T-cell (primary cell): ENCODE measurements at regions not wholly inside any gene's neighbourhood (a gene's known extent, or its start where the extent isn't known, plus 50 kb on each side); places are given as distances from the start of the nearest gene placed in this dataset.

Experiments used
- ATAC-seq, 4 experiments: fragments of 200-7000 bp in 3 of 4; fragments of 150-1000 bp in 1 of 4; cut with Tn5 transposase; replicated peaks in 1 of 4; 1 replicate in 3 of 4; 2 replicates in 1 of 4; pipeline ENCODE4 v1.10.0; 2021; ENCODE audit warnings: moderate library complexity in 3 of 4, mild to moderate bottlenecking in 2 of 4, moderate number of reproducible peaks in 1 of 4
- CTCF ChIA-PET, 2 donors: fragments of 300-600 bp; sonication (Branson Sonifier 250); formaldehyde crosslinking; loops; one replicate each; lab custom pipeline; 2022; ENCODE audit warnings: antibody characterized with exemption in 2 of 2; lab: Charles Lee
- POLR2A ChIA-PET, 2 donors: fragments of 300-600 bp; sonication (Branson Sonifier 250); formaldehyde crosslinking; loops; one replicate each; lab custom pipeline; 2022; ENCODE audit warnings: antibody characterized with exemption in 2 of 2; lab: Charles Lee
- DNase-seq, 35 experiments: peaks; one replicate each; pipeline versions ENCODE4 v3.0.0 to v3.0.0-alpha.2; 2013 to 2023
- H3K27ac ChIP-seq: one replicate; pipeline ENCODE4 v1.5.1; 2013; ENCODE audit warnings: low read length
- H3K27me3 ChIP-seq, 2 experiments: replicated peaks in 1 of 2; 1 replicate in 1 of 2; 2 replicates in 1 of 2; pipeline versions ENCODE4 v1.6.1 to v1.7.0; 2013; ENCODE audit warnings: low read length in 1 of 2, mixed read lengths in 1 of 2; ENCODE audit not compliant: control insufficient read depth in 2 of 2, insufficient read depth in 2 of 2; ENCODE audit errors: extremely low read depth in 1 of 2
- H3K36me3 ChIP-seq, 2 donors: 1 replicate in 1 of 2; 2 replicates in 1 of 2; pipeline versions ENCODE4 v1.6.1 to v1.7.0; 2013; ENCODE audit warnings: low read length in 1 of 2; ENCODE audit not compliant: control insufficient read depth in 2 of 2, insufficient read depth in 1 of 2; ENCODE audit errors: extremely low read depth in 1 of 2
- H3K4me1 ChIP-seq, 2 experiments: 1 replicate in 1 of 2; 2 replicates in 1 of 2; pipeline versions ENCODE4 v1.6.1 to v1.7.0; 2013; ENCODE audit warnings: low read length in 2 of 2, mixed read lengths in 1 of 2; ENCODE audit not compliant: insufficient read depth in 2 of 2, control insufficient read depth in 1 of 2; ENCODE audit errors: extremely low read depth in 1 of 2
- H3K4me3 ChIP-seq, 2 donors: 1 replicate in 1 of 2; 2 replicates in 1 of 2; pipeline versions ENCODE4 v1.5.1 to v1.7.0; 2013; ENCODE audit warnings: mild to moderate bottlenecking in 2 of 2, low read length in 1 of 2, moderate library complexity in 1 of 2; ENCODE audit not compliant: control insufficient read depth in 1 of 2; ENCODE audit errors: extremely low read depth in 1 of 2
- H3K9me3 ChIP-seq: 2 replicates; pipeline ENCODE4 v1.7.0; 2013
- H3K27ac Mint-ChIP-seq, 2 donors: one replicate each; pipeline ENCODE4 v1.8.0; 2020 to 2021; ENCODE audit warnings: mild to moderate bottlenecking in 2 of 2, mixed read lengths in 2 of 2
- H3K27me3 Mint-ChIP-seq, 2 donors: one replicate each; pipeline ENCODE4 v1.8.0; 2021 to 2022; ENCODE audit warnings: mixed read lengths in 2 of 2
- H3K36me3 Mint-ChIP-seq: one replicate; pipeline ENCODE4 v1.8.0; 2021; ENCODE audit warnings: mixed read lengths
- H3K4me1 Mint-ChIP-seq, 3 donors: one replicate each; pipeline ENCODE4 v1.8.0; 2020 to 2022; ENCODE audit warnings: mixed read lengths in 3 of 3, mild to moderate bottlenecking in 1 of 3
- H3K4me3 Mint-ChIP-seq, 3 donors: one replicate each; pipeline ENCODE4 v1.8.0; 2020 to 2022; ENCODE audit warnings: mild to moderate bottlenecking in 3 of 3, mixed read lengths in 3 of 3, moderate library complexity in 3 of 3
- H3K9me3 Mint-ChIP-seq, 3 donors: one replicate each; pipeline ENCODE4 v1.8.0; 2020 to 2022; ENCODE audit warnings: mixed read lengths in 3 of 3
- WGBS: methylation state at CpG from one replicate; pipeline ENCODE4 v1.1.5; 2013; ENCODE audit warnings: missing lambda C conversion rate; ENCODE audit not compliant: insufficient coverage; 5-methylcytosine and 5-hydroxymethylcytosine counted together

DNA sequence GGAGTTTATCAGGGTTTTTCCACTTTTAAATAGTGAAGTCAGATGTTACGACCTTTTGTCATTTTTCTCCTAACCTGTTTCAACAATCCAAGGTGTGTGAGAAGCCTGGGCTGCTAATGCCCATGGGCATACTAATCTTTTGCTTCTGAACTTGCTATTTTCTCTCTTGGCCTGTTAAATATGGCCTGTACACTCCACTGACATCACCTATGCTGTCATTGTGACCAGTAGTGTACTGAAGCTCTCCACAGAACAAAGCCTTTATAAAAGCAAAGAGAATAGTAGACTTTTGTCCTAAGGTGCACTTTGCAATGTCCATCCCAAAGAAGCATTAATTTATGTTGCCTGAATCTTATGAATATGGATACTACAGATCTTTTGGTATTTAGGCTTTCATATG, 1490.5 kb downstream of the STIM2 start:
- POLR2A ChIA-PET: no interaction called here
- ATAC-seq: no peak
- no CpG with 5 or more reads among the region's 1 CpG for WGBS

DNA sequence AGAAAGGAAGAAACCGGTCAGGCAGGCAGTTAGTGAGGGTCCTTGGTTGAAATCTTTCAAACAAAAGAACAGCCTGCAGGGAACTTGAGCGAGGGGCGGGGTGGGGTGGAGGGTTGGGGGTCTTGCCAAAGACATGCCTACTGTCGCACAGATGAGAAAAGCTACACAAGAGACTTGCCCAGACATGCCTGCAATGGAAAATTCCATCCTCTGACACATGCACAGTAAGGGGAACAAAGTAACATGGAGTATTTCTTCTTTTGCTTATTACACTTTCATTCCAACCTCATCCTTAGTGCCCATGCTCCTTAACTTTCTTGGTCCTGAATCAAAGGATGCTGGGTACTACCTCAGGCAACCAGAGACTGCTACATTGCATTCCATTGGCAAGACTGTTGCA, 1491.2 kb downstream of the STIM2 start:
- no peaks in the 10 kb centered on the region for H3K4me1 Mint-ChIP-seq
- Histone ChIP-seq H3K9me3 (no peaks in the 10 kb centered on the region), H3K36me3 (no peaks in the 10 kb centered on the region), H3K4me1 (no peaks in the 10 kb centered on the region), H3K27me3 (no peaks in the 10 kb centered on the region), H3K4me3 (no peak overlapping the region), H3K27ac (no peak overlapping the region)
- ChIA-PET CTCF (no interaction called here), POLR2A (no interaction called here)
- H3K4me3 Mint-ChIP-seq: no peak overlapping the region
- ATAC-seq: no peak
- no peaks in the 10 kb centered on the region for H3K36me3 Mint-ChIP-seq
- H3K9me3 Mint-ChIP-seq: peaks cover 2 to 18% (median 11%) of the 10 kb centered on the region in 3 donors
- H3K27ac Mint-ChIP-seq: no peak overlapping the region
- WGBS: 100% methylated on average over 1 of the region's 4 CpGs
- H3K27me3 Mint-ChIP-seq: no peaks in the 10 kb centered on the region
- DNase-seq: no peak

More for the DNA sequence above, 1490.5 kb downstream of the STIM2 start:
- no peak for DNase-seq
- Histone ChIP-seq H3K36me3 (no peaks in the 10 kb centered on the region), H3K4me1 (no peaks in the 10 kb centered on the region), H3K27me3 (no peaks in the 10 kb centered on the region), H3K27ac (no peak overlapping the region), H3K4me3 (no peak overlapping the region), H3K9me3 (no peaks in the 10 kb centered on the region)
- no peak overlapping the region for H3K4me3 Mint-ChIP-seq
- no peaks in the 10 kb centered on the region for H3K36me3 Mint-ChIP-seq
- no peak overlapping the region for H3K27ac Mint-ChIP-seq
- no peaks in the 10 kb centered on the region for H3K27me3 Mint-ChIP-seq
- CTCF ChIA-PET: no interaction called here
- no peaks in the 10 kb centered on the region for H3K4me1 Mint-ChIP-seq
- peaks cover 0 to 18% (median 11%) of the 10 kb centered on the region in 3 donors for H3K9me3 Mint-ChIP-seq

DNA sequence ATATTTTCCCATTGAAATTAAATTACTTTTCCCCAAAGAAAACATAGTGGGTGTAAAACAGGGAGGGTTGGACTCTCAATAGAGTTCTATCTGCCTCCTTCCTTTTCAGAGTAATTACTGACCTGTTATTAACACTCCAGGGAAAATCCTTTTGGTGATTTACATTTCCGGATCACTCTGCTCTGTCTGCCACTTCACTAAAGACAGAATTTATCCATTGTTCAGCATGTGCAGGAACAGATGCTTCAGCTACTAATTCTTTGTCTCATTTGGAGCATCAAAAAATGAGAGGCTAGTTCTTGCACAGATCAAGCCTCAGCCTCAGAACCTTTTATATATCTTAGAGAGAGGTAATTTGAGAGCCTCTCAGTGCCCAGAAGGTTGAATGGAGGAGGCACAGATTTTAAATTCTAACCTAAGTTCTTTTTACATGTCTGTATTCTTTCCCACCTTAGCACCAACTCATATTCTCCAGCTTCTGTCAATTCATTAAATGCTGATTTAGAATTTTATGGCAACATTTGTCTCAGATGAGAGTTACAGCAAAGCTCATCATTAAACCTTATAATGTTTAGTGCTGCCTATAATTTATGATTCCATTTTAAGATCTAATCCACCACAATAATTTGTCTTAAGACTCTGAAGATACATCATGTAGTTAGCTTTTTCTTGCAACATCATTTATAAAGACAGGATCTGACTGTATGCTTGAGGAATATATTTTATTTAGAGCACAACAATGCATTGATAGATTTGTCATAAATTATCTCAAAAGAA, 1494.4 kb downstream of the STIM2 start:
- H3K4me3 ChIP-seq: no peak overlapping the region
- H3K27ac ChIP-seq: no peak overlapping the region
- Mint-ChIP-seq H3K27ac (no peak overlapping the region), H3K4me1 (no peaks in the 10 kb centered on the region), H3K9me3 (peaks cover 6 to 12% (median 8%) of the 10 kb centered on the region in 3 donors), H3K27me3 (no peaks in the 10 kb centered on the region), H3K36me3 (no peaks in the 10 kb centered on the region), H3K4me3 (no peak overlapping the region)
- ChIA-PET POLR2A (no interaction called here), CTCF (no interaction called here)
- H3K4me1 ChIP-seq: no peaks in the 10 kb centered on the region
- no peaks in the 10 kb centered on the region for H3K36me3 ChIP-seq
- no peaks in the 10 kb centered on the region for H3K9me3 ChIP-seq
- ATAC-seq (no peak), DNase-seq (no peak)
- H3K27me3 ChIP-seq: no peaks in the 10 kb centered on the region
- 71% methylated on average over 1 of the region's 1 CpG for WGBS

DNA sequence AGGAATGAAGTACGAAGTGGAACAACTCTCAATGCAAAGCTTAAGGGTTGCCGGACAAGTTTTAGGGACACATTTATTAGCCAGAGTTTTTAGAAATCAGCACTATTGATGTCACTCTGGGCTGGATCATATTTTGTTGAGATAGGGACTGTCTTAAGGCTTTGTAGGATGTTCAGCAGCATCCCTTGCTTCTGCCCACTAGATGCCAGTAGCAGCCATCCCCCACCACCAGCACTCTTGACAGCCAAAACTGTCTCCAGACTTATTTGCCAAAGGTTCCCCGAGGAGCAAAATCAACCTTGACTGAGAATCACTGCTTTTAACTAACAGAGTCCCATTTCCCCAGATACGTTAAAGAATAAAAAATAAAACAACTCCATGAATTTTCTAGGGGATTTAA, 1497.3 kb downstream of the STIM2 start:
- Mint-ChIP-seq H3K27me3 (no peaks in the 10 kb centered on the region), H3K36me3 (no peaks in the 10 kb centered on the region), H3K9me3 (peaks cover 7 to 16% (median 9%) of the 10 kb centered on the region in 3 donors), H3K4me1 (no peaks in the 10 kb centered on the region), H3K4me3 (no peak overlapping the region), H3K27ac (no peak overlapping the region)
- ChIA-PET CTCF (no interaction called here), POLR2A (no interaction called here)
- no CpG with 5 or more reads among the region's 4 CpGs for WGBS
- Histone ChIP-seq H3K27me3 (no peaks in the 10 kb centered on the region), H3K27ac (no peak overlapping the region), H3K4me1 (no peaks in the 10 kb centered on the region), H3K4me3 (no peak overlapping the region), H3K9me3 (no peaks in the 10 kb centered on the region), H3K36me3 (no peaks in the 10 kb centered on the region)
- ATAC-seq (no peak), DNase-seq (no peak)

DNA sequence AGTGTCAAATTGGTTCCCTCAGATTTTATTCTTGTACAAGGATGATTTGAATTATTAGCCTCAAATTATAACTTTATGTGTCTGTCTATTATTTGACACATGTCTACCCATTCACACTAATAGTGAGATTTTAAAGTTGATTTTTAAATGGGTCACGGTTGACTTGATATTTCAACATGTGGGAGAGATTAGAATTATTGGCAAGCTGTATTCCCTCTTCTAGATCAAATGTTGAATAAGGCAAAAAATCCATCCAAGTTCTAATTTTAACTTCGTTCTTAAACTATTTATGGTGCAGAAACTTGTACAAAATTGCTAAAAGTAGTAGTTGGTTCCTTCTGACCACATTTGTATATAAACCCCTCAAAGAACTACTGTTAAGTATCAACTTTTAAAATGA, 1498.0 kb downstream of the STIM2 start:
- DNase-seq: no peak
- H3K4me3 ChIP-seq: no peak overlapping the region
- no peak overlapping the region for H3K27ac ChIP-seq
- H3K4me1 ChIP-seq: no peaks in the 10 kb centered on the region
- Mint-ChIP-seq H3K9me3 (peaks cover 9 to 17% (median 12%) of the 10 kb centered on the region in 3 donors), H3K4me1 (no peaks in the 10 kb centered on the region), H3K27me3 (no peaks in the 10 kb centered on the region), H3K36me3 (no peaks in the 10 kb centered on the region), H3K27ac (no peak overlapping the region), H3K4me3 (no peak overlapping the region)
- WGBS: no CpG with 5 or more reads among the region's 2 CpGs
- ChIA-PET CTCF (no interaction called here), POLR2A (no interaction called here)
- H3K27me3 ChIP-seq: no peaks in the 10 kb centered on the region
- ATAC-seq: no peak
- no peaks in the 10 kb centered on the region for H3K9me3 ChIP-seq
- H3K36me3 ChIP-seq: no peaks in the 10 kb centered on the region

DNA sequence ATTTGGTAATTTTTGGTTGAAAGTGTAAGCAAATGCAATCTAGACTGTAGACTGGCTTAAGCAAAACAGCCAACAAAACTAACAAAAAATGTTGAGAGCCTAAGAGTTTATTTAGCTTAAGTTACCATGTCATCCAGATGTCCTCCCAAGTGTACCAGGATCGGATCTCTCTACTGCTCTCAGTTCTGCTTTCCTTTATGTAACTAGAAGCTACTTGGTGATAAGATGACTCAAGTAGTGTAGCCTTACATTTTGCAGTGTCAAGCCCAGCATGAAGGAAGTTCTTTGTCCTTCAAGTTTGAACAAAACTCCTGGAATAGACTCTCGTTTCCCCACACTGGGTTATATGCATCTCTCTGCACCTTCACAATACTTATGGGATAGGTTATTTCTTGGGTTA, 1500.0 kb downstream of the STIM2 start:
- Mint-ChIP-seq H3K9me3 (peaks cover 10 to 15% (median 12%) of the 10 kb centered on the region in 3 donors), H3K4me1 (no peaks in the 10 kb centered on the region), H3K27ac (no peak overlapping the region), H3K36me3 (no peaks in the 10 kb centered on the region), H3K27me3 (no peaks in the 10 kb centered on the region), H3K4me3 (no peak overlapping the region)
- CTCF ChIA-PET: no interaction called here
- Histone ChIP-seq H3K36me3 (no peaks in the 10 kb centered on the region), H3K9me3 (no peaks in the 10 kb centered on the region), H3K27ac (no peak overlapping the region), H3K4me1 (no peaks in the 10 kb centered on the region), H3K27me3 (no peaks in the 10 kb centered on the region), H3K4me3 (no peak overlapping the region)
- ATAC-seq: no peak
- WGBS: no CpG with 5 or more reads among the region's 2 CpGs
- POLR2A ChIA-PET: no interaction called here
- DNase-seq: no peak
